Adrenal gland (tissue), 5 donors: ENCODE measurements at regions not wholly inside any gene's neighbourhood (a gene's known extent, or its start where the extent isn't known, plus 50 kb on each side); places are given as distances from the start of the nearest gene placed in this dataset.
"Not testable (repeated sequence)": the region's sequence is repeated elsewhere in the genome, so short reads cannot be mapped to it uniquely, and the experiment has no call there.

Experiments
- POLR2A ChIP-seq, 2 donors: fragments of 450-650 bp; IDR thresholded peaks; one replicate each; pipeline ENCODE4 v1.6.1; 2017; ENCODE audit warnings: antibody characterized with exemption in 2 of 2, mild to moderate bottlenecking in 2 of 2, moderate library complexity in 1 of 2
- TF ChIP-seq, protein P1 (sequence below), 6 experiments: fragments of 450-650 bp in 4 of 6; fragments of 200-600 bp in 2 of 6; sonication (generic) in 1 of 6; IDR thresholded peaks; 1 replicate in 5 of 6; 2 replicates in 1 of 6; pipeline versions ENCODE4 v1.5.1 to v1.8.0; 2016 to 2021; ENCODE audit warnings: antibody characterized with exemption in 6 of 6, mild to moderate bottlenecking in 2 of 6, moderate library complexity in 1 of 6
- donor health status: DM: no; HTN: no; CAD: no.

DNA sequence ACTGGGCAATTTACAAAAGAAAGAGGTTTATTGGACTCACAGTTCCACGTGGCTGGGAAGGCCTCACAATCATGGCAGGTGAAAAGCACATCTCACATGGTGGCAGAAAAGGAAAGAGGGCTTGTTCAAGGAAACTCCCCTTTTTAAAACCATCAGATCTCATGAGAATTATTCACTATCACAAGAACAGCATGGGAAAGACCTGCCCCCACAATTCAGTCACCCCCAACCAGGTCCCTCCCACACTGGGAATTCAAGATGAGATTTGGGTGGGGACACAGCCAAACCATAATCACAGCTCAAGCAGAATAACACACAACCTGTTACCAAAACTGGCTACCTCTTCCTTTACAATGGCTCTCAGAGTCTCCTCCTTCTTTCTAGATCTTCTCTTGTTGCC lies 85.5 kb downstream of the VCPKMT start:
- TF ChIP-seq, protein P1, sequence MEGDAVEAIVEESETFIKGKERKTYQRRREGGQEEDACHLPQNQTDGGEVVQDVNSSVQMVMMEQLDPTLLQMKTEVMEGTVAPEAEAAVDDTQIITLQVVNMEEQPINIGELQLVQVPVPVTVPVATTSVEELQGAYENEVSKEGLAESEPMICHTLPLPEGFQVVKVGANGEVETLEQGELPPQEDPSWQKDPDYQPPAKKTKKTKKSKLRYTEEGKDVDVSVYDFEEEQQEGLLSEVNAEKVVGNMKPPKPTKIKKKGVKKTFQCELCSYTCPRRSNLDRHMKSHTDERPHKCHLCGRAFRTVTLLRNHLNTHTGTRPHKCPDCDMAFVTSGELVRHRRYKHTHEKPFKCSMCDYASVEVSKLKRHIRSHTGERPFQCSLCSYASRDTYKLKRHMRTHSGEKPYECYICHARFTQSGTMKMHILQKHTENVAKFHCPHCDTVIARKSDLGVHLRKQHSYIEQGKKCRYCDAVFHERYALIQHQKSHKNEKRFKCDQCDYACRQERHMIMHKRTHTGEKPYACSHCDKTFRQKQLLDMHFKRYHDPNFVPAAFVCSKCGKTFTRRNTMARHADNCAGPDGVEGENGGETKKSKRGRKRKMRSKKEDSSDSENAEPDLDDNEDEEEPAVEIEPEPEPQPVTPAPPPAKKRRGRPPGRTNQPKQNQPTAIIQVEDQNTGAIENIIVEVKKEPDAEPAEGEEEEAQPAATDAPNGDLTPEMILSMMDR (IDR thresholded peaks at IDR 0.05), result not testable (repeated sequence)
- not testable (repeated sequence) for TF ChIP-seq POLR2A (IDR thresholded peaks at IDR 0.05)
